GM18508 (cell line): ENCODE measurements at regions not wholly inside any gene's neighbourhood (a gene's known extent, or its start where the extent isn't known, plus 50 kb on each side); places are given as distances from the start of the nearest gene placed in this dataset.

ENCODE experiments used
- ATAC-seq: cut with Tn5 transposase; IDR thresholded peaks from one replicate; pipeline ENCODE4 v1.9.1; 2021; ENCODE audit warnings: moderate number of reproducible peaks; ENCODE audit not compliant: insufficient read depth, unreplicated experiment

GRCh38 chr10:3846736-3847135, 61.7 kb upstream of the KLF6 start:
- ATAC-seq: no peak

DNA sequence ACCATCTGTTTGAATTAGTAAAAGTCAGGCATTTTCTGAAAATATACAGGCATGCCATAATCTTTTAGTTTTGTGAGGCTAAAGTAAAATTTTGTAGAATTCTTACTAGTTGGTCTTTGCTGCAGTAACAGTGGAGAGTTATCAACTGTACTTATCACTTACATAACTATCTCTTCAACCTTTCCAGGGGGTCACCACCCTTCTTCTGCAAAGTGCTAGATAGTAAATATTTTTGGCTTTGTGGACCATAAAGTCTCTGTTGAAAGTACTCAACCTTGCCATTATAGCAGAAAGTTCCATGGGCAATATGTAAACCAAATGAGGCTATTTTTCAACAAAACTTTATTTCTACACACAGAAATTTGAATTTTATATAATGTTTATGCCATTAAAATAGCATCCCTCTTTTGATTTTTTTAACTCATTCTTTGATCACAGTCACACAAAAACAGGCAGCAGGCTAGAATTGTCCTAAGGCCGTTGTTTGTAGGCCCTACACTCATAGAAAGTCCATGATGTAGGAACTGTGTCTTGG, 59.5 kb upstream of the KLF6 start:
- ATAC-seq: no peak

DNA sequence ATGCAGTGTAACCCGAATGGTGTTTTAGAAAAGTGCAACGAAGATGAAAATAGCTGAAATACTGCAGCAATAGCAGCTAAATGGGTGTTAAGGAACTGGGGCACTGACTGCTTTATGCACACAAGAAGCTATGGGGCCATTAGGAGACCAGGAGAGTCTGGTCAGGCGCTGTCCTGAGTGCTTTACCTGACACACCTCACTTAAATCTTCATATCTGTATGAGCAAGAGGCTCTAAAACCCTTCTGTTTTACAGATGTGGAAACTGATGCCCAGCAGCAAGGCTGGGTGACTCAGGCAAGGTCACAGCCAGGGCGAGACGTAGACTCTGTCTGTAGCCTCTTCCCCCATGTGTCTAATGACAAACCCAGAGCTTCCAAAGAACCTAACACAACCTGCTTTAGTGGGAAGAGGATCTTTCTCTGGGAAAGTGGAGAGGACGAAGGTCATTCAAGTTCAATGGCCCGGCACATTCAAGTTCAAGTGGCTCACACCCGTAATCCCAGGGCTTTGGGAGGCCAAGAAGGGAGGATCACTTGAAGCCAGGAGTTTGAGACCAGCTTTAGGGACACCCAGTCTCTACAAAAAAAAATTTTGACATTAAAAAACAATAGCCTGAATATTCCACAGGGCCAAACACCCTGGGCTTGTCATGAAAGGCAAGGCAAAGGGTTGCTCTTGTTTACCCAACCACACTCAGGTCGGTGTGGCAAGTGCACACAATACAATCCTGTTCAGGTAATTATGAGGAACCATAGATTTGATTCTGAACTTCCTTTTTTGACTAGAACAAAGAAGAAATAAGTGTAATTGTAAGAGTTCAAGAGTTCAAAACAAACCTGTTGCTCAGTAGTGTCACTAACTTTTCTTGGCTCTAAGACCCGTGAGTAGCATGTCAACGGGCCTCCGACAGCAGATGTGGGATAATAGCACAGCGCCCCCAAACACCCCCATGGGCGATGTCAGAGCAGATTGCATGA, 53.7 kb upstream of the KLF6 start:
- no peak for ATAC-seq

DNA sequence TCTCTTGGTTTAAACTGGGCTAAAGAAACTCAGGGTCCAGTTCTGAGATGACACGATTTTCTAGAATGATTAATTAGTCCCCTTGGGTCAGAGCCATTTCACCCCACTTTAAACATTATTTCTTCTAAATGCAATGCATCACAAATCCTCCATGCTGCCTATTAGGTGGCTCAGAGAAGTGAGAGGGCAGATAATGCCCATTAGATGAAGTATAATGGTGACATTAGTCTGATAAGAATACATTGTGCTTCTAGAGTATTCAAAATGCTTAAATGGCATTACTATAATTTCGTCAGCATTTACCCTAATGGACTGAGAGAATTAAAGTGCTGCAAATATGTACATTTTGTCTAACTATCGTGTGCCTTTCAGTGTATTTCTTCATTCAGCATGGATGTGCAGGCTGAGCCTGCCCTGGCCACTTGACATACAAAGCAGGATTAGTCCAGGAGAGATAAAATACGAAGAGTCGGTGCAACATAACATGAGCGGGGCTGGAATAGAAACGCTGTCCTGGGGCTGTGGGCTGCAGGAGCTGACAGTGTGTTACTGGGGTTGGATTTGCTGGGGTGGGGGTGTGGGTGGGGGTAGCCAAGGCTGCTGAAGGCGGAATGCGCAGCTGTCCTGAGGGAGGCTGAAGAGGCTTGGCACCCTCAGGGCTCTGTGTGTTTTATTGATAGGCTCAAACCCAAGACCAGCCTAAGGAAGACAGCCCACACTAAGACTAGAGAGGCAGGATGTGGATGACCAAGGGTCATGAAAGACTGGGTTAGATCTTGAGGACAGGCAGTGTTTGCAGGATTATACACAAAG, 52.8 kb upstream of the KLF6 start:
- no peak for ATAC-seq

- peak; percentile 62 for ATAC-seq
Measured at GRCh38 chr10:3836222-3836820, 51.3 kb upstream of the KLF6 start.

- ATAC-seq: no peak
Measured at GRCh38 chr10:3835770-3836169, 50.8 kb upstream of the KLF6 start.

DNA sequence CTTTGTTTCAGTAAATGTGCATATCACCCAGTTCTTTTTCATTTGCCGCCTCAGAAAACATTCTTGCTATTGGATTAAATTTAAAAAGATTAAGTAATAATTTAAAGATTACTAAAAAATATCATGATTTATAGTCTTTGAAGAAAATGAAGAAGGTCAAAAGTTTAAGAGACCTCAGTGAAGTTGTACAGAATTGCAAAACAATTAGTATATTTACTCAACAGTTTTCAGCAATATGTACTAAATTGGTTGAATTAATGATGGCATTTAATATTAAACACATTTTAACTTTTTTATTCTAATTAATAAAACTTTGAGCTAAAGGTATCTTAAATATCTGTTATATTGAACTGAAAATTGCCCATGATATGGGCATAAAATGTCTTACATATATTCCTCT, 49.9 kb upstream of the KLF6 start:
- ATAC-seq: no peak
